AG04449 (cell line): ENCODE measurements at regions not wholly inside any gene's neighbourhood (a gene's known extent, or its start where the extent isn't known, plus 50 kb on each side); places are given as distances from the start of the nearest gene placed in this dataset.

Source experiments
- CTCF ChIA-PET: fragments of 350-600 bp; formaldehyde crosslinking; extraction: SDS; loops from one replicate; lab custom pipeline; 2021; ENCODE audit warnings: antibody characterized with exemption; lab: Yijun Ruan, JAX
- POLR2A ChIA-PET: fragments of 400-600, 350-600 bp; formaldehyde crosslinking; extraction: SDS; loops from one replicate; lab custom pipeline; 2020; ENCODE audit warnings: antibody characterized with exemption, inconsistent platforms; lab: Yijun Ruan, JAX
- DNase-seq: peaks from one replicate; pipeline ENCODE4 v3.0.0-alpha.2; 2010; ENCODE audit warnings: low read depth, low spot score
- H3K4me3 ChIP-seq: 2 replicates; pipeline ENCODE4 v1.5.1; 2011; ENCODE audit warnings: low read depth, mild to moderate bottlenecking, control low read depth, low read length
- TF ChIP-seq, protein P1 (sequence below): IDR thresholded peaks from one replicate; pipeline ENCODE4 v1.5.1; 2011; ENCODE audit warnings: mild to moderate bottlenecking, moderate library complexity, low read length, control low read depth, inconsistent platforms; ENCODE audit not compliant: insufficient read depth; ENCODE audit errors: missing control alignments

DNA sequence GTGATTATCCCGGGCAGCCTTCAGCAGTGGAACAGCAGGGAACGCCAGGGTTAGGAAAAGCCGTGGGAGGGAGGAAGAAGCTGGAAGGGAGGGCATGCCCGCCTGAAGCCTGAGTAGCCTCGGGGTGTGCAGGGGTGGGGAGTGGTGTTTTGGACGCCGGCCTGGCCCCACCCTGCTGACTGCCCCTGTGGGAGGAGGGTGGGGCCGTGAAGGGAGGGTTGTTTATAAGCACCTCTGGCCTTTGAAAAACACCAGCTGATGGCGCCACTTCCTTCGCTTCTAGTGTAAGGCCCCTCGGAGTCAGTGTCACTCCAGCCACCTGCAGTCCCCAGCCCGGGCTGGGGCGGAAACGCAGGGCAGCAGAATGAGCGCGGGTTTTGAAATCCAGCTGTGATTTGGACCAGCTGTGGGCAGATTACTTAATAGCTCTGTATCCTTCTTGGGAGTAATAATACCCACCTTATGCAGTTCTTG, 52.8 kb upstream of the BMP6 start:
- DNase-seq, result no peak
- ChIA-PET POLR2A (no interaction called here), CTCF (no interaction called here)
- no peak overlapping the region for H3K4me3 ChIP-seq
- TF ChIP-seq, protein P1, sequence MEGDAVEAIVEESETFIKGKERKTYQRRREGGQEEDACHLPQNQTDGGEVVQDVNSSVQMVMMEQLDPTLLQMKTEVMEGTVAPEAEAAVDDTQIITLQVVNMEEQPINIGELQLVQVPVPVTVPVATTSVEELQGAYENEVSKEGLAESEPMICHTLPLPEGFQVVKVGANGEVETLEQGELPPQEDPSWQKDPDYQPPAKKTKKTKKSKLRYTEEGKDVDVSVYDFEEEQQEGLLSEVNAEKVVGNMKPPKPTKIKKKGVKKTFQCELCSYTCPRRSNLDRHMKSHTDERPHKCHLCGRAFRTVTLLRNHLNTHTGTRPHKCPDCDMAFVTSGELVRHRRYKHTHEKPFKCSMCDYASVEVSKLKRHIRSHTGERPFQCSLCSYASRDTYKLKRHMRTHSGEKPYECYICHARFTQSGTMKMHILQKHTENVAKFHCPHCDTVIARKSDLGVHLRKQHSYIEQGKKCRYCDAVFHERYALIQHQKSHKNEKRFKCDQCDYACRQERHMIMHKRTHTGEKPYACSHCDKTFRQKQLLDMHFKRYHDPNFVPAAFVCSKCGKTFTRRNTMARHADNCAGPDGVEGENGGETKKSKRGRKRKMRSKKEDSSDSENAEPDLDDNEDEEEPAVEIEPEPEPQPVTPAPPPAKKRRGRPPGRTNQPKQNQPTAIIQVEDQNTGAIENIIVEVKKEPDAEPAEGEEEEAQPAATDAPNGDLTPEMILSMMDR, result no peak

DNA sequence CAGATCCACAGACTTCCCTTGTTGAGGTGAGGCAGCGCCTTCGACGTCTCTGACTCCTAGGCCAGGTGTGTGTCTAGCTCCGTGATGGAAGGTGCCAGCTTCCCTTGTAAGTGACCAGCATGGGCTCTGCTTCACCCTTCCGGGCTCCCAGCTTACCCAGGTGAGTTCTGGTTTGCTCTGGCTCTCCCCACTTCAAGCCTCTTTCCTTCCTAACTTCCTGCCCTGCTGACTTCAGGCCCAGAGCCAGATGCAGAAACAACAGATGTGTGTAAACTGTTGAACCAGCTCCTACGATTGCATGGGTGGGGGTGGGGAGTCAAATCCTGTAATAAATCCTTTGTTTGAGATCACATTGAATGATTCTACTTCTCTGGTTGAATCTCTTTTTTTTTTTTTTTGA, 51.6 kb upstream of the BMP6 start:
- no peak overlapping the region for H3K4me3 ChIP-seq
- CTCF ChIA-PET, result no interaction called here
- TF ChIP-seq, protein P1, result no peak
- no peak for DNase-seq
- POLR2A ChIA-PET, result no interaction called here

DNA sequence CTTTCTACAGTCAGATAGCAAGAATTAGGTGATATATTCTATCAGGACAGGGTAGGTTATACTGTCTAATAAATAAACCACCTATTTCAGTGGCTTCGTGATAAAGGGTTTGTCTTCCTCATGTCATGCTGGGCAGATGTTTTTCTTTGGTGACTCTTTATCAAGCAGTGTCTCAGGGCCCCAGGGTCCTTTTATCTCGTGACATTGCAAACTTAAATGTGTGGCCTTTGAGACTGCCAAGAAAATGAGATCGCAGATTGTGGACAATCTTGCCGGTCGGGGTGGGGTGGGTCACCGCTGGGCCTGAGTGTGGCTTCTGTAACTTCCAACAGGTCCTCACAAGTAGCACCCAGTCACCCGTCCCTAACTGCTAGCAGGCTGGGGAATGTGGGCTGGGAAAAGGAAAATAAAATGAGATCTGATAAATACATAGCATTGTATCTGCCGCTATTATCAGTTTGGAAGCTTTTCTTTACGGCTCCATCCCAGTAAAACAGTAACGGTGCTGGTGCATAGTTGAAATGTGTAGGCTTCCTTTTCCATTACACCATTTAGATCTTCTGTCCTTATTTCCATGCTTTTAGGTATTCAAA, 50.5 kb upstream of the BMP6 start:
- ChIA-PET POLR2A (no interaction called here), CTCF (interaction anchor here (1.1 kb wide), 1 partner anchor 383 kb away, joined by 3 read pairs; no protein-coding TSS in a partner anchor)
- DNase-seq, result no peak
- TF ChIP-seq, protein P1, result no peak
- H3K4me3 ChIP-seq, result no peak overlapping the region
